Amniotic epithelial cell (primary cell): ENCODE measurements at regions not wholly inside any gene's neighbourhood (a gene's known extent, or its start where the extent isn't known, plus 50 kb on each side); places are given as distances from the start of the nearest gene placed in this dataset.
"Not testable (repeated sequence)": the region's sequence is repeated elsewhere in the genome, so short reads cannot be mapped to it uniquely, and the experiment has no call there.

ENCODE experiments used
- DNase-seq: peaks from one replicate; pipeline ENCODE4 v3.0.0-alpha.2; 2010; ENCODE audit warnings: low read depth

- no peak for DNase-seq
Measured at GRCh38 chr4:181006499-181007260, 1236.5 kb upstream of the TENM3 start.

- DNase-seq = no peak
Measured at GRCh38 chr4:181007751-181008150, 1235.5 kb upstream of the TENM3 start.

- no peak for DNase-seq
Measured at GRCh38 chr4:181008164-181008563, 1235.0 kb upstream of the TENM3 start.

GRCh38 chr4:181013162-181013561 is 1230.0 kb upstream of the TENM3 start:
- DNase-seq = no peak

- DNase-seq = no peak
Measured at GRCh38 chr4:181017038-181017437, 1226.2 kb upstream of the TENM3 start.

- DNase-seq = no peak
Measured at GRCh38 chr4:181018472-181018871, 1224.7 kb upstream of the TENM3 start.

- DNase-seq = no peak
Measured at GRCh38 chr4:181018913-181019312, 1224.3 kb upstream of the TENM3 start.

GRCh38 chr4:181020456-181020855 is 1222.7 kb upstream of the TENM3 start:
- no peak for DNase-seq

GRCh38 chr4:181021213-181021612 is 1222.0 kb upstream of the TENM3 start:
- DNase-seq = no peak

GRCh38 chr4:181030135-181030921 is 1212.9 kb upstream of the TENM3 start:
- DNase-seq = not testable (repeated sequence)

GRCh38 chr4:181030961-181031360 is 1212.2 kb upstream of the TENM3 start:
- DNase-seq = no peak

GRCh38 chr4:181043486-181043885 is 1199.7 kb upstream of the TENM3 start:
- no peak for DNase-seq

- DNase-seq = no peak
Measured at GRCh38 chr4:181046809-181047208, 1196.4 kb upstream of the TENM3 start.

GRCh38 chr4:181051931-181052330 is 1191.3 kb upstream of the TENM3 start:
- DNase-seq = no peak

- DNase-seq = no peak
Measured at GRCh38 chr4:181061787-181062186, 1181.4 kb upstream of the TENM3 start.

GRCh38 chr4:181063212-181063611 is 1180.0 kb upstream of the TENM3 start:
- DNase-seq = no peak

GRCh38 chr4:181077341-181077740 is 1165.9 kb upstream of the TENM3 start:
- DNase-seq = no peak

GRCh38 chr4:181078196-181078595 is 1165.0 kb upstream of the TENM3 start:
- no peak for DNase-seq

- no peak for DNase-seq
Measured at GRCh38 chr4:181083757-181084361, 1159.3 kb upstream of the TENM3 start.

- DNase-seq = no peak
Measured at GRCh38 chr4:181085557-181085956, 1157.6 kb upstream of the TENM3 start.

- DNase-seq = no peak
Measured at GRCh38 chr4:181105487-181105886, 1137.7 kb upstream of the TENM3 start.

- no peak for DNase-seq
Measured at GRCh38 chr4:181106398-181106797, 1136.8 kb upstream of the TENM3 start.

GRCh38 chr4:181108237-181108636 is 1135.0 kb upstream of the TENM3 start:
- no peak for DNase-seq
